ENCODE measurements at regions not wholly inside any gene's neighbourhood (a gene's known extent, or its start where the extent isn't known, plus 50 kb on each side); places are given as distances from the start of the nearest gene placed in this dataset.
"Not testable (repeated sequence)": the region's sequence is repeated elsewhere in the genome, so short reads cannot be mapped to it uniquely, and the experiment has no call there.

DNA sequence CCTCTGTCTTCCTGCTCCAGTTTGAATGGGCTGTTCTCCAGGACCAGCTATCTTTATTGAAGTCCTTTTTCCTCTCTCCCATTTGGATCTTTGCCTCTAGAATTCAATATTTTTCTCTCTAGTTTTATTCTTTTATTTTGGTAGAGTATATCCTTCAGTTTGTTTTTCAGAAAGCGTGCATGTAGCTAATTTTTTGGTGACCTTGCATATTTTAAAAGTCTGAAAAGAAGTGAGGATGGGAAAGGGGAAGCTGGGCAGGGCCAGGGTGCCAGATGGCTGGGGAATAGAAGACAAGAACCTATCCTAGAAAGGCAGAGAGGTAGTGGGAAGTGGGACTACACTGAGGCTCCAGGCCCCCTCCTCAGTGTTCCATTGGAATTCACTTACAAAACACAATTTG is 95.0 kb upstream of the ZBED5 start:
- no peaks in the 10 kb centered on the region for H3K27me3 ChIP-seq
- H3K9me3 ChIP-seq = no peaks in the 10 kb centered on the region
- no peak for DNase-seq
- no peak overlapping the region for H3K4me3 ChIP-seq (ENCODE audit: low read depth, low read length)
- no peaks in the 10 kb centered on the region for H3K4me1 ChIP-seq
- TF ChIP-seq, protein P1, sequence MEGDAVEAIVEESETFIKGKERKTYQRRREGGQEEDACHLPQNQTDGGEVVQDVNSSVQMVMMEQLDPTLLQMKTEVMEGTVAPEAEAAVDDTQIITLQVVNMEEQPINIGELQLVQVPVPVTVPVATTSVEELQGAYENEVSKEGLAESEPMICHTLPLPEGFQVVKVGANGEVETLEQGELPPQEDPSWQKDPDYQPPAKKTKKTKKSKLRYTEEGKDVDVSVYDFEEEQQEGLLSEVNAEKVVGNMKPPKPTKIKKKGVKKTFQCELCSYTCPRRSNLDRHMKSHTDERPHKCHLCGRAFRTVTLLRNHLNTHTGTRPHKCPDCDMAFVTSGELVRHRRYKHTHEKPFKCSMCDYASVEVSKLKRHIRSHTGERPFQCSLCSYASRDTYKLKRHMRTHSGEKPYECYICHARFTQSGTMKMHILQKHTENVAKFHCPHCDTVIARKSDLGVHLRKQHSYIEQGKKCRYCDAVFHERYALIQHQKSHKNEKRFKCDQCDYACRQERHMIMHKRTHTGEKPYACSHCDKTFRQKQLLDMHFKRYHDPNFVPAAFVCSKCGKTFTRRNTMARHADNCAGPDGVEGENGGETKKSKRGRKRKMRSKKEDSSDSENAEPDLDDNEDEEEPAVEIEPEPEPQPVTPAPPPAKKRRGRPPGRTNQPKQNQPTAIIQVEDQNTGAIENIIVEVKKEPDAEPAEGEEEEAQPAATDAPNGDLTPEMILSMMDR (IDR thresholded peaks at IDR 0.05; ENCODE audit: low read depth, low read length) = no peak
- no peaks in the 10 kb centered on the region for H3K36me3 ChIP-seq

- not testable (repeated sequence) for DNase-seq
Measured at GRCh38 chr11:10947935-10948334, 90.1 kb upstream of the ZBED5 start.

DNA sequence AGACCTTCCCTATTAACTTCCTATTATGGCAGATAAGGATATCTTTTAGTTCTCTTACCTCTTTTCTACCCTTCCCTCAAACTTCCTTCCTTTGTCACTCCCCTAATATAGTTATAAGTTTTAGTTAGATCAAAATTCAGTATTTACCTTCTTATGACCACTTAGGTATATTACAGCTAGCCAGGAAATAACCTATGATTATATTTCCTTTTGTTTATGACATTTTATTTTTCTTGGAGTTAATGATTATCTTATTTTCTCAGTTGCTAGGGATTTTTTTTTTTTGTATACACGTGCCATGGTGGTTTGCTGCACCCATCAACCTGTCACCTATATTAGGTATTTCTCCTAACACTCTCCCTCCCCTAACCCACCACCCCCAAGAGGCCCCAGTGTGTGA is 88.2 kb upstream of the ZBED5 start:
- Histone ChIP-seq H3K4me1 (no peaks in the 10 kb centered on the region), H3K36me3 (no peaks in the 10 kb centered on the region), H3K9me3 (no peaks in the 10 kb centered on the region), H3K27me3 (no peaks in the 10 kb centered on the region), H3K4me3 (ENCODE audit: low read depth, low read length) (no peak overlapping the region)
- TF ChIP-seq, protein P1 (IDR thresholded peaks at IDR 0.05; ENCODE audit: low read depth, low read length) = no peak
- no peak for DNase-seq

More at GRCh38 chr11:10947935-10948334, 90.1 kb upstream of the ZBED5 start:
- not testable (repeated sequence) for H3K9me3 ChIP-seq; H3K36me3 ChIP-seq; H3K27me3 ChIP-seq; H3K4me1 ChIP-seq; H3K4me3 ChIP-seq (ENCODE audit: low read depth, low read length)

- H3K4me3 ChIP-seq (ENCODE audit: low read depth, low read length) = no peak overlapping the region
- no peaks in the 10 kb centered on the region for H3K9me3 ChIP-seq
- H3K4me1 ChIP-seq = no peaks in the 10 kb centered on the region
- no peaks in the 10 kb centered on the region for H3K36me3 ChIP-seq
- no peak for DNase-seq
- H3K27me3 ChIP-seq = no peaks in the 10 kb centered on the region
- TF ChIP-seq, protein P1 (IDR thresholded peaks at IDR 0.05; ENCODE audit: low read depth, low read length) = no peak
Measured at GRCh38 chr11:10945196-10945595, 87.3 kb upstream of the ZBED5 start.

GRCh38 chr11:10943968-10944367 is 86.1 kb upstream of the ZBED5 start:
- Histone ChIP-seq H3K36me3 (no peaks in the 10 kb centered on the region), H3K9me3 (no peaks in the 10 kb centered on the region), H3K4me1 (no peaks in the 10 kb centered on the region), H3K4me3 (ENCODE audit: low read depth, low read length) (no peak overlapping the region), H3K27me3 (no peaks in the 10 kb centered on the region)
- DNase-seq = no peak
- TF ChIP-seq, protein P1 (IDR thresholded peaks at IDR 0.05; ENCODE audit: low read depth, low read length) = no peak

GRCh38 chr11:10942620-10943019 is 84.8 kb upstream of the ZBED5 start:
- Histone ChIP-seq H3K4me3 (ENCODE audit: low read depth, low read length) (no peak overlapping the region), H3K36me3 (no peaks in the 10 kb centered on the region), H3K27me3 (no peaks in the 10 kb centered on the region), H3K9me3 (no peaks in the 10 kb centered on the region), H3K4me1 (no peaks in the 10 kb centered on the region)
- DNase-seq = no peak
- TF ChIP-seq, protein P1 (IDR thresholded peaks at IDR 0.05; ENCODE audit: low read depth, low read length) = no peak

GRCh38 chr11:10941871-10942270 is 84.0 kb upstream of the ZBED5 start:
- TF ChIP-seq, protein P1 (IDR thresholded peaks at IDR 0.05; ENCODE audit: low read depth, low read length) = no peak
- DNase-seq = no peak
- Histone ChIP-seq H3K4me3 (ENCODE audit: low read depth, low read length) (no peak overlapping the region), H3K9me3 (no peaks in the 10 kb centered on the region), H3K4me1 (no peaks in the 10 kb centered on the region), H3K36me3 (no peaks in the 10 kb centered on the region), H3K27me3 (no peaks in the 10 kb centered on the region)
